Liver (tissue), 8 donors: ENCODE measurements at regions not wholly inside any gene's neighbourhood (a gene's known extent, or its start where the extent isn't known, plus 50 kb on each side); places are given as distances from the start of the nearest gene placed in this dataset.

ENCODE experiments used
- DNase-seq: peaks from one replicate; pipeline ENCODE4 v3.0.0-alpha.2; 2017; ENCODE audit warnings: low spot score
- H3K27ac ChIP-seq, 2 donors: one replicate each; pipeline ENCODE4 v1.7.0; 2013; ENCODE audit warnings: inconsistent platforms in 2 of 2, low read length in 2 of 2, control low read depth in 1 of 2, low read depth in 1 of 2, mild to moderate bottlenecking in 1 of 2
- H3K27me3 ChIP-seq, 4 donors: one replicate each; pipeline versions ENCODE4 v1.6.1 to v1.7.0; 2013; ENCODE audit warnings: low read length in 3 of 4, inconsistent platforms in 1 of 4, mild to moderate bottlenecking in 1 of 4, moderate library complexity in 1 of 4; ENCODE audit not compliant: control insufficient read depth in 4 of 4, insufficient read depth in 4 of 4
- H3K36me3 ChIP-seq, 4 donors: one replicate each; pipeline versions ENCODE4 v1.6.1 to v1.7.0; 2013; ENCODE audit warnings: low read length in 3 of 4, mild to moderate bottlenecking in 3 of 4, low read depth in 1 of 4, moderate library complexity in 1 of 4; ENCODE audit not compliant: control insufficient read depth in 4 of 4, insufficient read depth in 3 of 4
- H3K4me1 ChIP-seq, 4 donors: one replicate each; pipeline versions ENCODE4 v1.6.1 to v1.7.0; 2013; ENCODE audit warnings: low read length in 3 of 4, mild to moderate bottlenecking in 3 of 4, moderate library complexity in 1 of 4; ENCODE audit not compliant: control insufficient read depth in 4 of 4, insufficient read depth in 4 of 4
- H3K4me3 ChIP-seq, 3 donors: one replicate each; pipeline versions ENCODE4 v1.6.1 to v1.7.0; 2013; ENCODE audit warnings: low read length in 3 of 3, control low read depth in 1 of 3, low read depth in 1 of 3, mild to moderate bottlenecking in 1 of 3
- H3K9ac ChIP-seq, 2 donors: one replicate each; pipeline ENCODE4 v1.7.0; 2013; ENCODE audit warnings: low read length in 2 of 2, mild to moderate bottlenecking in 2 of 2, moderate library complexity in 2 of 2, control low read depth in 1 of 2, low read depth in 1 of 2
- H3K9me3 ChIP-seq, 4 donors: one replicate each; pipeline versions ENCODE4 v1.6.1 to v1.7.0; 2013; ENCODE audit warnings: low read length in 3 of 4; ENCODE audit not compliant: control insufficient read depth in 4 of 4
- ATF3 ChIP-seq: IDR thresholded peaks from 2 replicates; pipeline ENCODE4 v1.6.1; 2016; ENCODE audit warnings: antibody characterized with exemption
- EGR1 ChIP-seq, 2 donors: IDR thresholded peaks; 2 replicates each; pipeline ENCODE4 v1.6.1; 2016 to 2018; ENCODE audit warnings: antibody characterized with exemption in 2 of 2, low read depth in 2 of 2
- FOXA2 ChIP-seq: IDR thresholded peaks from 2 replicates; pipeline ENCODE4 v1.6.1; 2016; ENCODE audit warnings: antibody characterized with exemption
- GABPA ChIP-seq, 2 donors: IDR thresholded peaks in 1 of 2; conservative IDR thresholded peaks in 1 of 2; 2 replicates each; pipeline ENCODE4 v1.6.1; 2016; ENCODE audit warnings: antibody characterized with exemption in 2 of 2, mild to moderate bottlenecking in 1 of 2, moderate library complexity in 1 of 2
- HNF4A ChIP-seq, 2 donors: conservative IDR thresholded peaks; 2 replicates each; pipeline ENCODE4 v1.6.1; 2016; ENCODE audit warnings: antibody characterized with exemption in 2 of 2, mild to moderate bottlenecking in 2 of 2
- HNF4G ChIP-seq: IDR thresholded peaks from 2 replicates; pipeline ENCODE4 v1.6.1; 2016; ENCODE audit warnings: antibody characterized with exemption
- NR2F2 ChIP-seq: IDR thresholded peaks from 2 replicates; pipeline ENCODE4 v1.6.1; 2016; ENCODE audit warnings: antibody characterized with exemption
- RAD21 ChIP-seq, 2 donors: IDR thresholded peaks; 2 replicates each; pipeline ENCODE4 v1.6.1; 2016; ENCODE audit warnings: antibody characterized with exemption in 2 of 2, mild to moderate bottlenecking in 2 of 2
- REST ChIP-seq: IDR thresholded peaks from 2 replicates; pipeline ENCODE4 v1.6.1; 2016; ENCODE audit warnings: antibody characterized with exemption, mild to moderate bottlenecking
- RXRA ChIP-seq, 2 donors: IDR thresholded peaks; 2 replicates each; pipeline ENCODE4 v1.6.1; 2017 to 2018; ENCODE audit warnings: antibody characterized with exemption in 2 of 2, mild to moderate bottlenecking in 1 of 2
- SP1 ChIP-seq: IDR thresholded peaks from 2 replicates; pipeline ENCODE4 v1.6.1; 2018; ENCODE audit warnings: antibody characterized with exemption, mild to moderate bottlenecking
- TAF1 ChIP-seq: conservative IDR thresholded peaks from 2 replicates; pipeline ENCODE4 v1.6.1; 2016; ENCODE audit warnings: antibody characterized with exemption, mild to moderate bottlenecking
- YY1 ChIP-seq: IDR thresholded peaks from 2 replicates; pipeline ENCODE4 v1.6.1; 2016; ENCODE audit warnings: antibody characterized with exemption, mild to moderate bottlenecking
- ZBTB33 ChIP-seq: IDR thresholded peaks from 2 replicates; pipeline ENCODE4 v1.6.1; 2016; ENCODE audit warnings: antibody characterized with exemption
- WGBS: extraction: QIAGEN DNeasy Blood & Tissue Kit; methylation state at CpG from one replicate; pipeline ENCODE4 v1.1.7; 2013; 5-methylcytosine and 5-hydroxymethylcytosine counted together
- TF ChIP-seq, protein P1 (sequence below): IDR thresholded peaks from 2 replicates; pipeline ENCODE4 v1.6.1; 2016; ENCODE audit warnings: antibody characterized with exemption
- TF ChIP-seq, protein P2 (sequence below): fragments of 150-350 bp; IDR thresholded peaks from 2 replicates; pipeline ENCODE4 v1.5.1; 2017; ENCODE audit warnings: improper control_type of control experiment, low read depth, low read length; ENCODE audit not compliant: missing input control
- donor health status: healthy.
- donor health status: healthy.
- donor health status: healthy.
- donor health status: healthy.
- donor health status: healthy.

DNA sequence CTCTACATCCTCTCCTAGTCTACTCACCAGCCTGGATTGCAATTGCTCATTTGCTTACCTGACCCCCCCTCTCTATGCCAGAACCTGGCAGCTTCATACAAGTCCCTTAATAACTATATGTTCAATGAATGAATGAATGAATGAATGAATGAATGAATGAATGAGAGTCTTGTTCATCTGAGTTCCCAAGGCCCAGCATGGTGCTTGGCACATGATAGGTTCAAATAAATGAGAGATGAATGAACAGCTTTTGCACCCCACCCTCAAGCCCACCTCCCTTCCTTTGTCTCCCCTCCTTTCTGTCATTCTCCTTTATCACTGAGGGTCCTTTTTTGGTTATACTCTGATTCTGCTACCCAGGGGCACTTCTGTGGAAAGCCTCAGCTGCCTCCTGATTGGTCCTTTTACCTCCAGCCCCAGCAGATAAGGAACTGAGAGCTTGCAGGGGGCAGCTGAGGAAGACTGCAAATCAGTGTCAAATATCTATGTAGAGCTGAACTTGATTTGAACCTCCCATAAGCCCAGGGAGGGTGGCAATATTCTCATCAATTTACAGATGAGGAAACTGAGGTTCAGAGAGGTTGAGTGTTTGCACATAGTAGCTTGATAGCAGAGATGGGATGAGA is 54.1 kb upstream of the CHRNB4 start:
- H3K9me3 ChIP-seq = no peaks in the 10 kb centered on the region
- peaks cover 0 to 20% (median 12%) of the 10 kb centered on the region in 4 donors for H3K4me1 ChIP-seq
- no peak overlapping the region for H3K9ac ChIP-seq
- H3K27me3 ChIP-seq = no peaks in the 10 kb centered on the region
- H3K27ac ChIP-seq = no peak overlapping the region
- DNase-seq = no peak
- H3K4me3 ChIP-seq = no peak overlapping the region
- TF ChIP-seq EGR1 (IDR thresholded peaks at IDR 0.05; ENCODE audit: low read depth in 2 of 2) (no peak), GABPA (IDR thresholded peaks at IDR 0.05 in 1 of 2, conservative IDR thresholded peaks at IDR 0.05 in 1 of 2) (no peak), FOXA2 (no peak), TAF1 (no peak), ATF3 (no peak), HNF4A (conservative IDR thresholded peaks at IDR 0.05) (no peak), REST (no peak), SP1 (no peak), NR2F2 (no peak), RAD21 (IDR thresholded peaks at IDR 0.05) (no peak), RXRA (IDR thresholded peaks at IDR 0.05) (no peak), ZBTB33 (no peak)
- TF ChIP-seq, protein P1, sequence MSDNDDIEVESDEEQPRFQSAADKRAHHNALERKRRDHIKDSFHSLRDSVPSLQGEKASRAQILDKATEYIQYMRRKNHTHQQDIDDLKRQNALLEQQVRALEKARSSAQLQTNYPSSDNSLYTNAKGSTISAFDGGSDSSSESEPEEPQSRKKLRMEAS = no peak
- H3K36me3 ChIP-seq = no peaks in the 10 kb centered on the region

DNA sequence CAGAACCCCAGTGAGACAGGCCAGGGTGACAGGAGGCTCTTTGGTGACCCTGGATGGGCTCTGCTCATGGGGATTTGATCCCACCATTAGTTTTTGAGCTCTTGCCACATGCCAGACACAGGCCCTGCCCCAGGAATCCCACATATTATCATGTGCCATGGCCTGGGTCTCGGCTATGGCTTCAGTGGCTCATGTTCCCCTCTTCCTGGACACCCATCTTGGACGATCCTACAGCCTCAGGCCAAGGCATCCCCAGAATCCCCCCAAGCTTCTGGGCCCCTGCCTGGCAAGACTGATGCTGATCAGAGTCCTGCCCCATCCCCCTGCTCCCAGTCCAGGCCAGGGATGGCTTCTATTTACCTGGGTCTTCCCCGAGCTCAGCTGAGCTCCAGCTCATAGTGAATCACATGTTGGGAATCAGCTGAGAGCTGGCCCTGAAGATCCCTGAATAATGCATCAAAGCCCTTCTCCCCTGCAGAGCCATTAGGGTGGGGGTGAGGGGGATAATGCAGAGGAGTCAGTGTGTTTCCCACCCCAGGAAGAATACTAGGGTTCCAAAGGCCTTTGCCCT is 50.9 kb upstream of the CHRNB4 start:
- no peak overlapping the region for H3K4me3 ChIP-seq
- DNase-seq = no peak
- H3K9ac ChIP-seq = no peak overlapping the region
- no peak overlapping the region for H3K27ac ChIP-seq
- TF ChIP-seq RAD21 (IDR thresholded peaks at IDR 0.05) (no peak), TAF1 (no peak), SP1 (no peak), HNF4A (conservative IDR thresholded peaks at IDR 0.05) (no peak), NR2F2 (no peak), YY1 (no peak), RXRA (IDR thresholded peaks at IDR 0.05) (no peak), HNF4G (no peak), REST (no peak), ZBTB33 (no peak), ATF3 (no peak), GABPA (IDR thresholded peaks at IDR 0.05 in 1 of 2, conservative IDR thresholded peaks at IDR 0.05 in 1 of 2) (no peak), EGR1 (IDR thresholded peaks at IDR 0.05; ENCODE audit: low read depth in 2 of 2) (no peak)
- TF ChIP-seq, protein P2, sequence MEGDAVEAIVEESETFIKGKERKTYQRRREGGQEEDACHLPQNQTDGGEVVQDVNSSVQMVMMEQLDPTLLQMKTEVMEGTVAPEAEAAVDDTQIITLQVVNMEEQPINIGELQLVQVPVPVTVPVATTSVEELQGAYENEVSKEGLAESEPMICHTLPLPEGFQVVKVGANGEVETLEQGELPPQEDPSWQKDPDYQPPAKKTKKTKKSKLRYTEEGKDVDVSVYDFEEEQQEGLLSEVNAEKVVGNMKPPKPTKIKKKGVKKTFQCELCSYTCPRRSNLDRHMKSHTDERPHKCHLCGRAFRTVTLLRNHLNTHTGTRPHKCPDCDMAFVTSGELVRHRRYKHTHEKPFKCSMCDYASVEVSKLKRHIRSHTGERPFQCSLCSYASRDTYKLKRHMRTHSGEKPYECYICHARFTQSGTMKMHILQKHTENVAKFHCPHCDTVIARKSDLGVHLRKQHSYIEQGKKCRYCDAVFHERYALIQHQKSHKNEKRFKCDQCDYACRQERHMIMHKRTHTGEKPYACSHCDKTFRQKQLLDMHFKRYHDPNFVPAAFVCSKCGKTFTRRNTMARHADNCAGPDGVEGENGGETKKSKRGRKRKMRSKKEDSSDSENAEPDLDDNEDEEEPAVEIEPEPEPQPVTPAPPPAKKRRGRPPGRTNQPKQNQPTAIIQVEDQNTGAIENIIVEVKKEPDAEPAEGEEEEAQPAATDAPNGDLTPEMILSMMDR = no peak
- no peaks in the 10 kb centered on the region for H3K9me3 ChIP-seq
- H3K27me3 ChIP-seq = no peaks in the 10 kb centered on the region
- WGBS = 93% methylated on average over 3 of the region's 3 CpGs
- peaks cover 0 to 15% (median 10%) of the 10 kb centered on the region in 4 donors for H3K4me1 ChIP-seq
- no peaks in the 10 kb centered on the region for H3K36me3 ChIP-seq
